B cell (primary cell): ENCODE measurements at regions not wholly inside any gene's neighbourhood (a gene's known extent, or its start where the extent isn't known, plus 50 kb on each side); places are given as distances from the start of the nearest gene placed in this dataset.

Experiments used
- ATAC-seq: fragments of 200-7000 bp; cut with Tn5 transposase; one replicate; pipeline ENCODE4 v1.10.0; 2021; ENCODE audit warnings: low read depth, mild to moderate bottlenecking, moderate number of reproducible peaks, moderate library complexity
- CTCF ChIA-PET: fragments of 350-600 bp; sonication (Branson Sonifier 250); formaldehyde crosslinking; loops from one replicate; lab custom pipeline; 2021; ENCODE audit warnings: antibody characterized with exemption, inconsistent platforms; lab: Charles Lee
- POLR2A ChIA-PET: fragments of 350-600 bp; sonication (Branson Sonifier 250); formaldehyde crosslinking; loops from one replicate; lab custom pipeline; 2021; ENCODE audit warnings: antibody characterized with exemption; lab: Charles Lee
- DNase-seq: peaks from one replicate; pipeline ENCODE4 v3.0.0; 2013
- H2AFZ ChIP-seq: 2 replicates; pipeline ENCODE4 v1.6.1; 2012; ENCODE audit warnings: mild to moderate bottlenecking, low read depth, low read length; ENCODE audit not compliant: insufficient read depth, poor library complexity, severe bottlenecking
- H3K27ac ChIP-seq, 2 donors: 1 replicate in 1 of 2; 2 replicates in 1 of 2; pipeline ENCODE4 v1.5.1; 2012 to 2013; ENCODE audit warnings: low read length in 2 of 2, mild to moderate bottlenecking in 2 of 2, moderate library complexity in 1 of 2
- H3K27me3 ChIP-seq, 4 experiments: fragments of 200-600 bp in 1 of 4; sonication (generic) in 1 of 4; replicated peaks in 1 of 4; 1 replicate in 2 of 4; 2 replicates in 2 of 4; pipeline versions ENCODE4 v1.6.1 to v1.7.0; 2013 to 2016; ENCODE audit warnings: low read length in 3 of 4, mild to moderate bottlenecking in 2 of 4, mixed read lengths in 1 of 4, moderate library complexity in 1 of 4; ENCODE audit not compliant: insufficient read depth in 4 of 4, control insufficient read depth in 3 of 4; ENCODE audit errors: control extremely low read depth in 1 of 4
- H3K36me3 ChIP-seq, 2 experiments: replicated peaks in 1 of 2; 1 replicate in 1 of 2; 2 replicates in 1 of 2; pipeline versions ENCODE4 v1.6.1 to v1.7.1; 2013; ENCODE audit warnings: low read length in 1 of 2; ENCODE audit not compliant: insufficient read depth in 2 of 2, control insufficient read depth in 1 of 2; ENCODE audit errors: control extremely low read depth in 1 of 2, extremely low read depth in 1 of 2
- H3K4me1 ChIP-seq, 2 donors: fragments of 200-600 bp in 1 of 2; sonication (generic) in 1 of 2; 1 replicate in 1 of 2; 2 replicates in 1 of 2; pipeline versions ENCODE4 v1.5.1 to v1.6.1; 2013 to 2017; ENCODE audit warnings: low read length in 2 of 2; ENCODE audit not compliant: control insufficient read depth in 2 of 2, insufficient read depth in 2 of 2
- H3K4me2 ChIP-seq: replicated peaks from 2 replicates; pipeline ENCODE3; 2012; ENCODE audit warnings: mild to moderate bottlenecking, low read depth, low read length; ENCODE audit not compliant: poor library complexity, severe bottlenecking
- H3K4me3 ChIP-seq, 5 experiments: fragments of 200-600 bp in 1 of 5; sonication (generic) in 1 of 5; 1 replicate in 3 of 5; 2 replicates in 2 of 5; pipeline versions ENCODE4 v1.5.1 to v1.7.0; 2011 to 2016; ENCODE audit warnings: low read length in 4 of 5, mild to moderate bottlenecking in 4 of 5, low read depth in 2 of 5, control low read depth in 1 of 5, moderate library complexity in 1 of 5; ENCODE audit not compliant: insufficient read depth in 1 of 5; ENCODE audit errors: control extremely low read depth in 1 of 5, extremely low read depth in 1 of 5
- H3K79me2 ChIP-seq: fragments of 200-600 bp; sonication (generic); one replicate; pipeline ENCODE4 v1.6.0; 2016; ENCODE audit warnings: low read length; ENCODE audit not compliant: control insufficient read depth, insufficient read depth
- H3K9ac ChIP-seq: fragments of 200-600 bp; sonication (generic); 2 replicates; pipeline ENCODE4 v1.6.1; 2017; ENCODE audit warnings: mild to moderate bottlenecking, low read length, moderate library complexity
- H3K9me3 ChIP-seq, 3 donors: one replicate each; pipeline versions ENCODE4 v1.6.1 to v1.7.1; 2013; ENCODE audit warnings: low read length in 2 of 3; ENCODE audit not compliant: control insufficient read depth in 2 of 3, insufficient read depth in 1 of 3; ENCODE audit errors: control extremely low read depth in 1 of 3
- H4K20me1 ChIP-seq: 2 replicates; pipeline ENCODE4 v1.6.0; 2012; ENCODE audit warnings: mild to moderate bottlenecking, low read length; ENCODE audit not compliant: insufficient read depth, control insufficient read depth, poor library complexity, severe bottlenecking
- H3K27ac Mint-ChIP-seq: one replicate; pipeline ENCODE4 v1.8.0; 2021; ENCODE audit warnings: mixed read lengths
- H3K27me3 Mint-ChIP-seq: one replicate; pipeline ENCODE4 v1.8.0; 2021; ENCODE audit warnings: mixed read lengths
- H3K4me1 Mint-ChIP-seq: one replicate; pipeline ENCODE4 v1.8.0; 2021; ENCODE audit warnings: mixed read lengths
- H3K4me3 Mint-ChIP-seq: one replicate; pipeline ENCODE4 v1.8.0; 2021; ENCODE audit warnings: mixed read lengths
- H3K9me3 Mint-ChIP-seq: one replicate; pipeline ENCODE4 v1.8.0; 2022; ENCODE audit warnings: mixed read lengths; ENCODE audit not compliant: insufficient read depth
- CTCF ChIP-seq: fragments of 200-600 bp; IDR thresholded peaks from one replicate; pipeline ENCODE4 v1.8.0; 2022; ENCODE audit warnings: antibody characterized with exemption, mild to moderate bottlenecking
- EZH2 ChIP-seq: IDR thresholded peaks from 2 replicates; pipeline ENCODE4 v1.6.1; 2012; ENCODE audit warnings: borderline replicate concordance, low read depth, mild to moderate bottlenecking, moderate library complexity, low read length; ENCODE audit not compliant: insufficient read depth, poor library complexity, severe bottlenecking
- WGBS: methylation state at CpG from one replicate; pipeline ENCODE4 v1.1.5; 2013; ENCODE audit warnings: missing lambda C conversion rate; ENCODE audit not compliant: insufficient coverage; 5-methylcytosine and 5-hydroxymethylcytosine counted together
- intact Hi-C: fragments of 100-400 bp; cut with micrococcal nuclease; formaldehyde crosslinking; loops from one replicate; pipeline ENCODE4 v1.10.0; 2022

GRCh38 chr1:58890609-58891008 is 106.8 kb upstream of the JUN start:
- no peak overlapping the region for H2AFZ ChIP-seq
- H3K4me3 ChIP-seq, result no peak overlapping the region
- ATAC-seq (no peak), DNase-seq (no peak)
- Mint-ChIP-seq H3K27ac (no peak overlapping the region), H3K4me1 (peaks cover 9% of the 10 kb centered on the region), H3K9me3 (no peaks in the 10 kb centered on the region), H3K27me3 (no peaks in the 10 kb centered on the region), H3K4me3 (no peak overlapping the region)
- peaks cover 7 to 8% of the 10 kb centered on the region in 2 donors for H3K4me1 ChIP-seq
- POLR2A ChIA-PET, result no interaction called here
- no peaks in the 10 kb centered on the region for H3K9me3 ChIP-seq
- no peaks in the 10 kb centered on the region for H4K20me1 ChIP-seq
- no peaks in the 10 kb centered on the region for H3K79me2 ChIP-seq
- WGBS, result 80% methylated on average over 1 of the region's 3 CpGs
- no peaks in the 10 kb centered on the region for H3K27me3 ChIP-seq
- TF ChIP-seq CTCF (no peak), EZH2 (no peak)
- CTCF ChIA-PET, result interaction anchor here (0.9 kb wide), 1 partner anchor 10 kb away, joined by 3 read pairs; no protein-coding TSS in a partner anchor
- no peak overlapping the region for H3K4me2 ChIP-seq
- H3K27ac ChIP-seq, result no peak overlapping the region
- no peak overlapping the region for H3K9ac ChIP-seq
- intact Hi-C loops, result no loop called here
- no peaks in the 10 kb centered on the region for H3K36me3 ChIP-seq

GRCh38 chr1:58891347-58891746 is 107.5 kb upstream of the JUN start:
- H3K27ac ChIP-seq, result no peak overlapping the region
- H3K27ac Mint-ChIP-seq, result no peak overlapping the region
- no peaks in the 10 kb centered on the region for H3K9me3 ChIP-seq
- H3K36me3 ChIP-seq, result no peaks in the 10 kb centered on the region
- no peak for ATAC-seq
- no peaks in the 10 kb centered on the region for H3K79me2 ChIP-seq
- peaks cover 10 to 14% of the 10 kb centered on the region in 2 donors for H3K4me1 ChIP-seq
- H3K9me3 Mint-ChIP-seq, result no peaks in the 10 kb centered on the region
- TF ChIP-seq CTCF (no peak), EZH2 (no peak)
- no peak overlapping the region for H2AFZ ChIP-seq
- no peaks in the 10 kb centered on the region for H4K20me1 ChIP-seq
- no peak for DNase-seq
- WGBS, result 57% methylated on average over 1 of the region's 2 CpGs
- no peak overlapping the region for H3K4me3 Mint-ChIP-seq
- POLR2A ChIA-PET, result no interaction called here
- no peaks in the 10 kb centered on the region for H3K27me3 Mint-ChIP-seq
- H3K4me3 ChIP-seq, result no peak overlapping the region
- H3K4me2 ChIP-seq, result no peak overlapping the region
- CTCF ChIA-PET, result interaction anchor here (0.6 kb wide), 1 partner anchor 870 kb away, joined by 4 read pairs; no protein-coding TSS in a partner anchor
- no peak overlapping the region for H3K9ac ChIP-seq
- intact Hi-C loops, result no loop called here
- H3K4me1 Mint-ChIP-seq, result peaks cover 13% of the 10 kb centered on the region
- H3K27me3 ChIP-seq, result no peaks in the 10 kb centered on the region
